K562 (cell line): ENCODE measurements at regions not wholly inside any gene's neighbourhood (a gene's known extent, or its start where the extent isn't known, plus 50 kb on each side); places are given as distances from the start of the nearest gene placed in this dataset.
"Not testable (repeated sequence)": the region's sequence is repeated elsewhere in the genome, so short reads cannot be mapped to it uniquely, and the experiment has no call there.

Experiments used
- ATAC-seq: fragments of 200-7000 bp; cut with Tn5 transposase; 3 replicates; pipeline ENCODE4 v1.9.1; 2020; ENCODE audit warnings: moderate library complexity
- BruUV-seq: library from RNA; stranded (reverse); fragments of 400-500 nt; replicated peaks from 2 replicates; lab custom pipeline; 2021; lab: Mats Ljungman, UMichigan
- CTCF ChIA-PET: fragments of 300-600 bp; formaldehyde crosslinking; extraction: SDS; loops from one replicate; lab custom pipeline; 2021; ENCODE audit warnings: low intra/inter-chr PET ratio; lab: Yijun Ruan, JAX
- POLR2A ChIA-PET: fragments of 300-600, 350-650 bp; sonication (Branson Sonifier 250); formaldehyde crosslinking; extraction: SDS; loops from one replicate; lab custom pipeline; 2021; ENCODE audit warnings: antibody characterized with exemption, inconsistent platforms; lab: Yijun Ruan, JAX
- DNase-seq, 4 experiments: peaks; one replicate each; pipeline versions ENCODE4 v3.0.0 to v3.0.0-alpha.2; 2011 to 2018; ENCODE audit warnings: low spot score in 3 of 4, mixed read lengths in 3 of 4; ENCODE audit errors: extremely low read depth in 1 of 4
- FAIRE-seq: peaks from 2 replicates; lab custom pipeline; 2011; peaks lifted over from hg19 to GRCh38; lab: Jason Lieb, UNC
- H2AFZ ChIP-seq: 2 replicates; pipeline ENCODE4 v1.6.0; 2011; ENCODE audit warnings: low read depth, low read length, control low read depth, inconsistent platforms
- H3K27ac ChIP-seq: fragments of 200-600 bp; 3 replicates; pipeline ENCODE4 v1.8.0; 2011; ENCODE audit warnings: low read depth, mild to moderate bottlenecking, control low read depth, inconsistent platforms, low read length, moderate library complexity, mixed read lengths; ENCODE audit errors: extremely low read depth
- H3K27me3 ChIP-seq, 2 experiments: fragments of 300-600 bp in 1 of 2; 2 replicates in 1 of 2; 3 replicates in 1 of 2; pipeline versions ENCODE4 v1.6.0 to v1.8.0; 2011; ENCODE audit warnings: inconsistent platforms in 2 of 2, low read length in 2 of 2, mild to moderate bottlenecking in 1 of 2, mixed read lengths in 1 of 2, moderate library complexity in 1 of 2; ENCODE audit not compliant: control insufficient read depth in 2 of 2, insufficient read depth in 2 of 2
- H3K36me3 ChIP-seq: fragments of 300-600 bp; 3 replicates; pipeline ENCODE4 v1.8.0; 2011; ENCODE audit warnings: mild to moderate bottlenecking, low read length, inconsistent platforms; ENCODE audit not compliant: control insufficient read depth, insufficient read depth
- H3K4me1 ChIP-seq, 2 experiments: fragments of 200-600 bp in 1 of 2; replicated peaks in 1 of 2; 2 replicates in 1 of 2; 3 replicates in 1 of 2; pipeline versions ENCODE4 v1.5.1 to v1.8.0; 2011; ENCODE audit warnings: inconsistent platforms in 2 of 2, low read length in 2 of 2, mild to moderate bottlenecking in 1 of 2, mixed read lengths in 1 of 2, moderate library complexity in 1 of 2; ENCODE audit not compliant: control insufficient read depth in 2 of 2, insufficient read depth in 2 of 2
- H3K4me2 ChIP-seq: 2 replicates; pipeline ENCODE4 v1.6.1; 2011; ENCODE audit warnings: low read length, control low read depth, inconsistent platforms, mixed read lengths; ENCODE audit not compliant: insufficient read depth
- H3K4me3 ChIP-seq: fragments of 200-600 bp; sonication (generic), shearing (Covaris generic); 2 replicates; pipeline ENCODE4 v1.5.1; 2016; ENCODE audit warnings: control low read depth, inconsistent platforms
- H3K79me2 ChIP-seq: fragments of 200-600 bp; 3 replicates; pipeline ENCODE4 v1.8.0; 2011; ENCODE audit warnings: low read length, inconsistent platforms; ENCODE audit not compliant: control insufficient read depth, insufficient read depth
- H3K9ac ChIP-seq, 2 experiments: 2 replicates each; pipeline versions ENCODE4 v1.6.0 to v1.6.1; 2011; ENCODE audit warnings: low read depth in 2 of 2, low read length in 2 of 2, control low read depth in 1 of 2, inconsistent platforms in 1 of 2, mild to moderate bottlenecking in 1 of 2, mixed read lengths in 1 of 2; ENCODE audit not compliant: insufficient read depth in 1 of 2
- H3K9me1 ChIP-seq: one replicate; pipeline ENCODE4 v1.6.0; 2011; ENCODE audit warnings: inconsistent platforms, mild to moderate bottlenecking, low read length, moderate library complexity; ENCODE audit not compliant: control insufficient read depth, insufficient read depth
- H3K9me3 ChIP-seq: replicated peaks from 2 replicates; pipeline ENCODE4 v1.5.1; 2011; ENCODE audit warnings: low read depth, low read length, inconsistent platforms; ENCODE audit not compliant: control insufficient read depth, insufficient read depth
- H4K20me1 ChIP-seq: replicated peaks from 2 replicates; pipeline ENCODE4 v1.6.1; 2011; ENCODE audit warnings: low read length, inconsistent platforms, mixed read lengths; ENCODE audit not compliant: control insufficient read depth, insufficient read depth
- BCLAF1 ChIP-seq, 2 experiments: fragments of 450-650 bp in 1 of 2; IDR thresholded peaks; 2 replicates each; pipeline ENCODE4 v1.6.1; 2011 to 2017; ENCODE audit warnings: low read depth in 2 of 2, antibody characterized with exemption in 1 of 2, borderline replicate concordance in 1 of 2, low read length in 1 of 2, mild to moderate bottlenecking in 1 of 2, mixed read lengths in 1 of 2; ENCODE audit not compliant: control insufficient read depth in 1 of 2
- ETS2 ChIP-seq: IDR thresholded peaks from 2 replicates; pipeline ENCODE4 v1.6.1; 2016; ENCODE audit warnings: borderline replicate concordance, missing genetic modification characterization, mild to moderate bottlenecking, moderate library complexity, missing compliant biosample characterization; ENCODE audit not compliant: poor library complexity, severe bottlenecking
- ETV1 ChIP-seq: fragments of 450-650 bp; conservative IDR thresholded peaks from 2 replicates; pipeline ENCODE4 v1.6.1; 2016; ENCODE audit warnings: missing genetic modification characterization, control low read depth, low read depth, missing compliant biosample characterization
- IFI16 ChIP-seq: fragments of 250-450 bp; sonication (Bioruptor Pico); IDR thresholded peaks from 2 replicates; pipeline ENCODE4 v2.1.2; 2022; ENCODE audit warnings: mild to moderate bottlenecking, inconsistent platforms
- PREB ChIP-seq: sonication (generic); formaldehyde crosslinking; IDR thresholded peaks from 2 replicates; pipeline ENCODE4 v1.8.1; 2023; ENCODE audit warnings: mild to moderate bottlenecking, missing genetic modification reagents
- ZNF311 ChIP-seq: fragments of 250-450 bp; sonication (Bioruptor Pico); IDR thresholded peaks from 2 replicates; pipeline ENCODE4 v1.4.0; 2020; ENCODE audit warnings: mild to moderate bottlenecking, moderate library complexity
- ZNF592 ChIP-seq: fragments of 450-650 bp; IDR thresholded peaks from 2 replicates; pipeline ENCODE4 v1.6.1; 2017; ENCODE audit warnings: antibody characterized with exemption, mild to moderate bottlenecking
- WGBS: fragments of 100-300 bp; shearing (Covaris generic); methylation state at CpG from one replicate; pipeline ENCODE4 v1.1.6; 2016; ENCODE audit warnings: low coverage, mixed read lengths; ENCODE audit not compliant: insufficient coverage; ENCODE audit errors: missing lambda C conversion rate; 5-methylcytosine and 5-hydroxymethylcytosine counted together
- in situ Hi-C: fragments of 300-500 bp; cut with MboI; formaldehyde crosslinking; loops from 4 replicates; pipeline ENCODE4 v1.15.0; 2018; ENCODE audit warnings: inconsistent platforms, mixed read lengths
- intact Hi-C: fragments of 100-400 bp; cut with micrococcal nuclease; formaldehyde crosslinking; loops from 2 replicates; pipeline ENCODE4 v1.14.2; 2022

- TF ChIP-seq ETS2 (tag) (no peak), ZNF311 (CRISPR knock-in tag) (no peak), ZNF592 (no peak), IFI16 (CRISPR knock-in tag) (no peak), BCLAF1 (IDR thresholded peaks at IDR 0.05; ENCODE audit: borderline replicate concordance in 1 of 2, control insufficient read depth in 1 of 2, low read depth in 2 of 2, low read length in 1 of 2) (no peak), PREB (no peak), ETV1 (tag) (no peak)
These were observed 323.2 kb downstream of the ZNF248 start (continued) for GRCh38 chr10:37534166-37534565.

- H3K4me1 ChIP-seq, H3K4me2 ChIP-seq, CTCF ChIA-PET, H3K9ac ChIP-seq, in situ Hi-C loops, H3K36me3 ChIP-seq, FAIRE-seq, H3K4me3 ChIP-seq, intact Hi-C loops, H4K20me1 ChIP-seq, H3K27me3 ChIP-seq, ATAC-seq, DNase-seq, H2AFZ ChIP-seq, H3K79me2 ChIP-seq, H3K27ac ChIP-seq, BruUV-seq, POLR2A ChIA-PET, H3K9me3 ChIP-seq, H3K9me1 ChIP-seq: not testable (repeated sequence)
- 0% methylated on average over 1 of the region's 2 CpGs for WGBS
These were observed 332.0 kb downstream of the ZNF248 start for GRCh38 chr10:37525410-37525809.
